HUES6 (cell line): ENCODE measurements at regions not wholly inside any gene's neighbourhood (a gene's known extent, or its start where the extent isn't known, plus 50 kb on each side); places are given as distances from the start of the nearest gene placed in this dataset.

Experiments
- H3K27ac ChIP-seq: 2 replicates; pipeline ENCODE4 v1.7.0; 2013; ENCODE audit warnings: low read depth, mild to moderate bottlenecking, low read length, inconsistent platforms
- H3K27me3 ChIP-seq: 2 replicates; pipeline ENCODE4 v1.6.1; 2013; ENCODE audit warnings: low read length; ENCODE audit not compliant: control insufficient read depth, insufficient read depth
- H3K36me3 ChIP-seq: 2 replicates; pipeline ENCODE4 v1.6.1; 2013; ENCODE audit warnings: low read length; ENCODE audit not compliant: control insufficient read depth, insufficient read depth
- H3K4me1 ChIP-seq: 2 replicates; pipeline ENCODE4 v1.6.1; 2013; ENCODE audit warnings: low read length; ENCODE audit not compliant: control insufficient read depth, insufficient read depth
- H3K4me3 ChIP-seq: 2 replicates; pipeline ENCODE4 v1.5.1; 2013; ENCODE audit warnings: low read depth, low read length
- H3K9ac ChIP-seq: one replicate; pipeline ENCODE4 v1.6.1; 2013; ENCODE audit warnings: mild to moderate bottlenecking, low read length
- H3K9me3 ChIP-seq: 2 replicates; pipeline ENCODE4 v1.6.1; 2013; ENCODE audit warnings: low read depth, low read length; ENCODE audit not compliant: control insufficient read depth, insufficient read depth

- Histone ChIP-seq H3K9me3 (no peaks in the 10 kb centered on the region), H3K4me3 (no peak overlapping the region), H3K4me1 (no peaks in the 10 kb centered on the region), H3K36me3 (no peaks in the 10 kb centered on the region), H3K27ac (no peak overlapping the region), H3K27me3 (no peaks in the 10 kb centered on the region), H3K9ac (no peak overlapping the region)
Measured at GRCh38 chr7:18243731-18244130, 216.1 kb upstream of the PRPS1L1 start.

- Histone ChIP-seq H3K9me3 (peaks cover 4% of the 10 kb centered on the region; the same call in 1 of the 2 replicates), H3K36me3 (no peaks in the 10 kb centered on the region), H3K4me3 (no peak overlapping the region), H3K4me1 (no peaks in the 10 kb centered on the region), H3K27me3 (no peaks in the 10 kb centered on the region), H3K9ac (no peak overlapping the region), H3K27ac (no peak overlapping the region)
Measured at GRCh38 chr7:18250133-18250532, 222.5 kb upstream of the PRPS1L1 start.

DNA sequence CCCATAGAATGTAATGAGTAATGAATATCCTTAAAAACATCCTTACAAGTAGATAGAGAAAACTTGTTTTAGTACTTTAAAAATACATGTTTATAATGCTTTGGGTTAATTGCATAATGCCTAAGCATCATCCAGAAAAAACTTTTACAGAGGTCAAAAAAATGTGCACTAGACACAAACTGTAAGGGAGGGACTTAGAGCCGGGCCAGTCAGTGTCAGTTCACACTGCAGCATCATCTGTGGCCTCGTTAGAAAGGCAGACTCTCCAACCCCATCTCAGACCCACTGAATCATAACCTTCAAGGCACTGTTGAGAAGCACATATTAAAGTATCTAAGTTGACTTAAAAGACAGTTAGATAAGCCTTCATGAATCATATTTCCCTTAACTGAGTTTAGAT is 230.1 kb upstream of the PRPS1L1 start:
- H3K4me3 ChIP-seq = no peak overlapping the region
- H3K27me3 ChIP-seq = no peaks in the 10 kb centered on the region
- no peaks in the 10 kb centered on the region for H3K4me1 ChIP-seq
- H3K9ac ChIP-seq = no peak overlapping the region
- H3K9me3 ChIP-seq = peaks cover 11% of the 10 kb centered on the region
- no peak overlapping the region for H3K27ac ChIP-seq
- H3K36me3 ChIP-seq = no peaks in the 10 kb centered on the region

DNA sequence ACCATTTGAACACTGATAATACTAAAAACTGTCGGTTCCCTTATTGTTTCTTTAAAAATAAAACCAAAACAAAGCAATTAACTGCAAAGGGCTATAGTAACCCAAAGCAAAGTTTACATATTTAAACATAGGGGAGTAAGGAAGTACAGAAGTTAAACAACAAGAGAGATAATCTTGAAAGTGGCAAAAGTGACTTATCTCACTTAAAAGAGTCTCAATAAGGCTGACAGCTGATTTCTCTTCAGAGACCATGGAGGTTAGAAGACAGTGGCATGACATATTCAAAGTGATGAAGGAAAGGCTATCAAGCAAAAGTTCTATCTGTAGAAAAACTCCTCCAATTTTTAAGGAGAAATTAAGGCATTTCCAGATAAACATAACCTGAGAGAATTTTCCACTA is 233.5 kb upstream of the HDAC9 start:
- no peaks in the 10 kb centered on the region for H3K36me3 ChIP-seq
- no peak overlapping the region for H3K4me3 ChIP-seq
- H3K4me1 ChIP-seq = no peaks in the 10 kb centered on the region
- no peak overlapping the region for H3K9ac ChIP-seq
- no peak overlapping the region for H3K27ac ChIP-seq
- H3K27me3 ChIP-seq = no peaks in the 10 kb centered on the region
- peaks cover 11% of the 10 kb centered on the region for H3K9me3 ChIP-seq

GRCh38 chr7:18265611-18266281 is 229.8 kb upstream of the HDAC9 start:
- peaks cover 11% of the 10 kb centered on the region for H3K9me3 ChIP-seq
- H3K36me3 ChIP-seq = no peaks in the 10 kb centered on the region
- H3K4me3 ChIP-seq = no peak overlapping the region
- H3K9ac ChIP-seq = no peak overlapping the region
- no peak overlapping the region for H3K27ac ChIP-seq
- no peaks in the 10 kb centered on the region for H3K4me1 ChIP-seq
- H3K27me3 ChIP-seq = no peaks in the 10 kb centered on the region

DNA sequence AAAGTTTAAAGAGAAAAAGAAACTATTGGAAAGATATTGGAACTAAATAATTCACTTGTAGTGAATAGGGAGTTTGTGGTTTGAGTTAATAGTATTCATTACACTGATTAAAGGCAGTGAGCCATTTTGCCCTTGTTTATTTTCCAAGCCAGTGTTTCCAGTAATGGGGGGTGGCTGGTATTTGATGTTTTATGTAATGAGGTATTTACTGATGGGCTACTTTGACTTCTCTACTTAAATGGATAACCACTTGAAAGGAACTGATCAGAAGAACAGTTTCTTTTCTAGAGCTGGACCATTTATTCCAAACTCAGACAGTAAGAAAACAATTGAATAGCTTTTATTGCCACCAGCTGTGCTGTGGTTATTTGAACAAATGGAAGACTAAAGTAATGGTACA is 227.0 kb upstream of the HDAC9 start:
- Histone ChIP-seq H3K36me3 (no peaks in the 10 kb centered on the region), H3K4me3 (no peak overlapping the region), H3K9ac (no peak overlapping the region), H3K27ac (no peak overlapping the region), H3K4me1 (no peaks in the 10 kb centered on the region), H3K27me3 (no peaks in the 10 kb centered on the region), H3K9me3 (no peaks in the 10 kb centered on the region)

DNA sequence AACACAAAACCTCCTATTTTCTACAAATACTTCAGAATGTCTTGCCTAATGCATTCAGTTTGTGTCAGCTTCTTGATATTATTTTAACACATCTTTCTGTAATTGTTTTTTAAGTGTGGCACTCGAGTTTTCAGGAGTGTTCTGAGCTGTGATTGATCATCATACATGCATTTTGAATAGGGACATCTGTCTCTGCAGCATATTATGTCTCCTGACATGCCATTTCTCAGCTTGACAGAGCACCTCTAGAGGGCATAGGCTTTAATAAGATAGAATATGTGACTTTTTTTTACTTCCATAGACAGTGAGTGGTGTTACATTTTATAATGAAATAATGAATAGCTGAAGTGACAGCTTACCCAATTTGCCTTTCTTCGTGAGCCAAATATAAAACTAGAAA is 219.2 kb upstream of the HDAC9 start:
- Histone ChIP-seq H3K4me1 (no peaks in the 10 kb centered on the region), H3K9ac (no peak overlapping the region), H3K9me3 (no peaks in the 10 kb centered on the region), H3K36me3 (no peaks in the 10 kb centered on the region), H3K4me3 (no peak overlapping the region), H3K27me3 (no peaks in the 10 kb centered on the region), H3K27ac (no peak overlapping the region)

- no peak overlapping the region for H3K27ac ChIP-seq
- H3K27me3 ChIP-seq = no peaks in the 10 kb centered on the region
- no peak overlapping the region for H3K9ac ChIP-seq
- H3K4me3 ChIP-seq = no peak overlapping the region
- H3K9me3 ChIP-seq = no peaks in the 10 kb centered on the region
- H3K36me3 ChIP-seq = no peaks in the 10 kb centered on the region
- no peaks in the 10 kb centered on the region for H3K4me1 ChIP-seq
Measured at GRCh38 chr7:18278316-18278715, 217.2 kb upstream of the HDAC9 start.

GRCh38 chr7:18283045-18283444 is 212.5 kb upstream of the HDAC9 start:
- no peaks in the 10 kb centered on the region for H3K4me1 ChIP-seq
- no peaks in the 10 kb centered on the region for H3K9me3 ChIP-seq
- H3K4me3 ChIP-seq = no peak overlapping the region
- no peaks in the 10 kb centered on the region for H3K27me3 ChIP-seq
- no peak overlapping the region for H3K27ac ChIP-seq
- H3K36me3 ChIP-seq = no peaks in the 10 kb centered on the region
- no peak overlapping the region for H3K9ac ChIP-seq

DNA sequence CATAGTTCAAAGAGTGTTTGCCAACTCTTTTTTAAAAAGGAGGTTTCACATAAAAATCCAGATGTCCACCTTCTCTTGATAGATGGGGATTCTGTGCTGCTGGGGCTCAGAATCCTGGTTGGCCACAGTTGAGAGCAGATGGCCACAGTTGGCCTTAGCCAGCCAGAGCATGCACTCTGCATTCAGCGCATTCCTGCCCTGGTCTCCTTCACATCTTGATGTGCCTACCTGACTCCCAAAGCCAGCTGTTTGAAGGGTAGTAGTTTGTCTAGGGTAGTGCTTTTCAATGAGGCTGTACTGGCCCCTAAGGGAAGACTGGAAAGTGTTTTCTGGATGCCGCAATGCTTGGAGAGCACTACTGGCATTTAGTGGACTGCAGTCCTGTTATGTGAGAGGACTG is 208.1 kb upstream of the HDAC9 start:
- Histone ChIP-seq H3K9me3 (no peaks in the 10 kb centered on the region), H3K27ac (no peak overlapping the region), H3K36me3 (no peaks in the 10 kb centered on the region), H3K4me1 (no peaks in the 10 kb centered on the region), H3K27me3 (no peaks in the 10 kb centered on the region), H3K9ac (no peak overlapping the region), H3K4me3 (no peak overlapping the region)

DNA sequence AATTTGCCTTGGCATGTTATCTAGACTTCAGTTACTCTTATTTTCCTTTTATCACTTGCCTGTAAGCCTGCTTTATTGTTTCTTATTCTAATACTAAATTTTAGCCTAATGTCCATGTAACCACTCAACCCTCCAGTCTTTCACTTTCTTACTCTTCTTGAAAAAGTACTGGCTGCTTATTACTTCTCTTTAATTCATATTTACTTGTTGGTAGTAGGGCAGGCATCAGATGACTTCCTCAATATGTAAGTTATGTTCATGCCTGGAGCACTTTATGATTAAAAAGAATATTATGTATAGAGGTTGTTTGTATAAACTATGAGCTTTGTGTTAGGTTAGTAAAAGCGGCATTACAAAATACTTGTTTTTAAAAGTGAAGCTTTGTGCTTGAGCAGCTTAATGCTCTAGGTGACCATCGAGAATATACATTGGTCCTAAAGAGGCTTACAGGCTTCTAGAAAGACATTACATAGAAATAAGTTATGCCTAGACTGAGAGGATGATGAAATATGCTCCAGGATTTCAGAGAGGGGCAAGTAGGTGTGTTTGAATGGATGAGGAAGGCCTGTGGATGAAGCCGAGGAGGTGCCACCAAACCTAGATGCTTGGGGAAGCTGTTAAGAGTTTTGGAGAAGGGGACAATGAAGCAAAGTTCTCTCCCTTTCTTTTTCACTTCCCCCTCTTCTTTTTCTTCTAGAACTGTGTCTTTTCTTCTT is 207.1 kb upstream of the HDAC9 start:
- Histone ChIP-seq H3K36me3 (no peaks in the 10 kb centered on the region), H3K4me1 (no peaks in the 10 kb centered on the region), H3K27ac (no peak overlapping the region), H3K27me3 (no peaks in the 10 kb centered on the region), H3K9me3 (no peaks in the 10 kb centered on the region), H3K9ac (no peak overlapping the region), H3K4me3 (no peak overlapping the region)
